ENCODE measurements at regions not wholly inside any gene's neighbourhood (a gene's known extent, or its start where the extent isn't known, plus 50 kb on each side); places are given as distances from the start of the nearest gene placed in this dataset.

DNA sequence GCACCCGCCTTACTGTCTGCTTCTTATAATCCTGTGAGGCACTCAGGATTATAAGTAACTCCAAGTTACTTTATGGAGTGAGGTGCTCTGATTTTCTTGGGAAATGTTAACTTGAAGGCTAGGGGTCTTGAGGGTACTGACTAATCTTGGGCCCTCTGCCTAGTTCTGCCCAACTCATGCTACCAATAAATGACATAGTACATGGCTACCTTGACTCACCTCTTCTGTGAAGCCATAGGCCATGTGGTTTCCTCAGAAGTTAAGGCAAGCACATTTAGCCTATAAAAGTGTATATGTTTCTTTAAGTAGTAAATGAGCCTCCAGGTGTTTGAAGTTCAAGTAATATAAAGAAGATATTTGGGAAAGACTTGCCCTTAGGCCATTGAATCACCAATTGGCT, 99.8 kb upstream of the CASK start:
- ChIA-PET POLR2A (no interaction called here), CTCF (no interaction called here), RAD21 (ENCODE audit: low non-redundant PET in 1 of 2, low total read pairs in 2 of 2, uncharacterized antibody in 2 of 2, unreplicated experiment in 2 of 2) (no interaction called here)
- Histone ChIP-seq H3K27ac (ENCODE audit: low read depth, low read length) (no peak overlapping the region), H3K4me2 (ENCODE audit: low read length) (no peak overlapping the region), H3K4me1 (ENCODE audit: control insufficient read depth in 1 of 2, insufficient read depth in 2 of 2, low read length in 2 of 2) (no peaks in the 10 kb centered on the region), H4K20me1 (ENCODE audit: insufficient read depth) (no peaks in the 10 kb centered on the region), H3K79me2 (ENCODE audit: insufficient read depth, low read length) (no peaks in the 10 kb centered on the region), H3K9ac (ENCODE audit: low read length) (no peak overlapping the region), H3K9me2 (ENCODE audit: insufficient read depth) (no peaks in the 10 kb centered on the region), H2AFZ (ENCODE audit: low read depth, low read length, poor library complexity, severe bottlenecking) (no peak overlapping the region), H3K36me3 (ENCODE audit: control insufficient read depth in 1 of 2, insufficient read depth in 2 of 2, low read length in 2 of 2) (no peaks in the 10 kb centered on the region), H3K4me3 (replicated peaks in 1 of 2; ENCODE audit: low read depth in 1 of 2, low read length in 2 of 2) (no peak overlapping the region), H3K9me3 (ENCODE audit: control insufficient read depth in 1 of 2, insufficient read depth in 1 of 2, low read depth in 1 of 2, low read length in 2 of 2) (no peaks in the 10 kb centered on the region), H3K27me3 (ENCODE audit: insufficient read depth, low read length) (no peaks in the 10 kb centered on the region)
- DNase-seq (ENCODE audit: low read depth, low spot score): no peak
- no TSS peak for BruUV-seq (replicated peaks)
- no peak for ATAC-seq
- intact Hi-C loops (cut with micrococcal nuclease): no loop called here
- no peak for TF ChIP-seq ELF1 (IDR thresholded peaks at IDR 0.05; ENCODE audit: borderline replicate concordance, low read depth)
- TF ChIP-seq CTCF (IDR thresholded peaks at IDR 0.05 in 2 of 3, conservative IDR thresholded peaks at IDR 0.05 in 1 of 3; ENCODE audit: borderline replicate concordance in 1 of 3, insufficient read depth in 1 of 3, low read depth in 2 of 3, low read length in 2 of 3): no peak
- no peak for TF ChIP-seq JUND (IDR thresholded peaks at IDR 0.05)
- TF ChIP-seq POLR2AphosphoS5 (IDR thresholded peaks at IDR 0.05; ENCODE audit: low read depth, low read length): no peak
- no peak for TF ChIP-seq EZH2phosphoT487 (IDR thresholded peaks at IDR 0.05; ENCODE audit: borderline replicate concordance)
- no peak for TF ChIP-seq SRF (IDR thresholded peaks at IDR 0.05; ENCODE audit: low read depth)
- TF ChIP-seq, protein P1, sequence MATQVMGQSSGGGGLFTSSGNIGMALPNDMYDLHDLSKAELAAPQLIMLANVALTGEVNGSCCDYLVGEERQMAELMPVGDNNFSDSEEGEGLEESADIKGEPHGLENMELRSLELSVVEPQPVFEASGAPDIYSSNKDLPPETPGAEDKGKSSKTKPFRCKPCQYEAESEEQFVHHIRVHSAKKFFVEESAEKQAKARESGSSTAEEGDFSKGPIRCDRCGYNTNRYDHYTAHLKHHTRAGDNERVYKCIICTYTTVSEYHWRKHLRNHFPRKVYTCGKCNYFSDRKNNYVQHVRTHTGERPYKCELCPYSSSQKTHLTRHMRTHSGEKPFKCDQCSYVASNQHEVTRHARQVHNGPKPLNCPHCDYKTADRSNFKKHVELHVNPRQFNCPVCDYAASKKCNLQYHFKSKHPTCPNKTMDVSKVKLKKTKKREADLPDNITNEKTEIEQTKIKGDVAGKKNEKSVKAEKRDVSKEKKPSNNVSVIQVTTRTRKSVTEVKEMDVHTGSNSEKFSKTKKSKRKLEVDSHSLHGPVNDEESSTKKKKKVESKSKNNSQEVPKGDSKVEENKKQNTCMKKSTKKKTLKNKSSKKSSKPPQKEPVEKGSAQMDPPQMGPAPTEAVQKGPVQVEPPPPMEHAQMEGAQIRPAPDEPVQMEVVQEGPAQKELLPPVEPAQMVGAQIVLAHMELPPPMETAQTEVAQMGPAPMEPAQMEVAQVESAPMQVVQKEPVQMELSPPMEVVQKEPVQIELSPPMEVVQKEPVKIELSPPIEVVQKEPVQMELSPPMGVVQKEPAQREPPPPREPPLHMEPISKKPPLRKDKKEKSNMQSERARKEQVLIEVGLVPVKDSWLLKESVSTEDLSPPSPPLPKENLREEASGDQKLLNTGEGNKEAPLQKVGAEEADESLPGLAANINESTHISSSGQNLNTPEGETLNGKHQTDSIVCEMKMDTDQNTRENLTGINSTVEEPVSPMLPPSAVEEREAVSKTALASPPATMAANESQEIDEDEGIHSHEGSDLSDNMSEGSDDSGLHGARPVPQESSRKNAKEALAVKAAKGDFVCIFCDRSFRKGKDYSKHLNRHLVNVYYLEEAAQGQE (IDR thresholded peaks at IDR 0.05; ENCODE audit: low read depth): no peak
- no peak for TF ChIP-seq CEBPB (IDR thresholded peaks at IDR 0.05; ENCODE audit: low read depth)
- no peak for TF ChIP-seq ZNF274 (IDR thresholded peaks at IDR 0.05; ENCODE audit: low read depth, low read length)
- no peak for TF ChIP-seq FOSL1 (IDR thresholded peaks at IDR 0.05; ENCODE audit: low read depth)
- TF ChIP-seq EZH2 (IDR thresholded peaks at IDR 0.05): no peak
- no peak for TF ChIP-seq SP1 (IDR thresholded peaks at IDR 0.05; ENCODE audit: low read depth)
- TF ChIP-seq POLR2A (IDR thresholded peaks at IDR 0.05; ENCODE audit: borderline replicate concordance, extremely low read depth, insufficient read depth, insufficient read length): no peak
- TF ChIP-seq SIN3A (IDR thresholded peaks at IDR 0.05; ENCODE audit: low read depth): no peak
- no peak for TF ChIP-seq TCF7L2 (IDR thresholded peaks at IDR 0.05; ENCODE audit: borderline replicate concordance, extremely low read depth, insufficient read depth, insufficient read length)
- no peak for TF ChIP-seq CBX3 (IDR thresholded peaks at IDR 0.05; ENCODE audit: low read depth)

All from HCT116 (cell line).